Fibroblast of villous mesenchyme (primary cell): ENCODE measurements at regions not wholly inside any gene's neighbourhood (a gene's known extent, or its start where the extent isn't known, plus 50 kb on each side); places are given as distances from the start of the nearest gene placed in this dataset.

Experiments used
- DNase-seq: peaks from one replicate; pipeline ENCODE4 v3.0.0-alpha.2; 2010; ENCODE audit warnings: low read depth
- H3K4me3 ChIP-seq: 2 replicates; pipeline ENCODE4 v1.5.1; 2011; ENCODE audit warnings: low read depth, mild to moderate bottlenecking, low read length
- CTCF ChIP-seq: IDR thresholded peaks from 2 replicates; pipeline ENCODE4 v1.5.1; 2012; ENCODE audit warnings: low read depth, mild to moderate bottlenecking, low read length; ENCODE audit not compliant: insufficient read depth

- no peak for DNase-seq
- no peak overlapping the region for H3K4me3 ChIP-seq
- TF ChIP-seq CTCF: no peak
Observed at GRCh38 chr13:22369090-22369489, 698.2 kb downstream of the FGF9 start.

- no peak for TF ChIP-seq CTCF
- DNase-seq: no peak
- H3K4me3 ChIP-seq: no peak overlapping the region
Observed at GRCh38 chr13:22369840-22370239, 699.0 kb downstream of the FGF9 start.

DNA sequence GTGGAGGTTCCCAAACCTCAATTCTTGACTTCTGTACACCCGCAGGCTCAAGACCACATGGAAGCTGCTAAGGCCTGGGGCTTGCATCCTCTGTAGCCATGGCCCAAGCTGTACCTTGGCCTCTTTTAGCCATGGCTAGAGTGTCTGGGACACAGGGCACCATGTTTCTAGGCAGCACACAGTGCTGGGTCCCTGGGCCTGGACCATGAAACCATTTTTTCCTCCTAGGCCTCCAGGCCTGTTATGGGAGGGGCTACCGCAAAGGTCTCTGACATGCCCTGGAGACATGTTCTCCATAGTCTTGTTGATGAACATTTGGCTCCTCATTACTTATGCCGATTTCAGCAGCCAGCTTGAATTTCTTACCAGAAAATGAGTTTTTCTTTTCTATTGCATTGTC lies 701.4 kb downstream of the FGF9 start:
- H3K4me3 ChIP-seq: no peak overlapping the region
- TF ChIP-seq CTCF: no peak
- DNase-seq: no peak

GRCh38 chr13:22375151-22375550 lies 704.3 kb downstream of the FGF9 start:
- DNase-seq: no peak
- no peak for TF ChIP-seq CTCF
- H3K4me3 ChIP-seq: no peak overlapping the region

- no peak for TF ChIP-seq CTCF
- no peak overlapping the region for H3K4me3 ChIP-seq
- no peak for DNase-seq
Observed at GRCh38 chr13:22387899-22388298, 717.0 kb downstream of the FGF9 start.

GRCh38 chr13:22399801-22400420 lies 729.0 kb downstream of the FGF9 start:
- DNase-seq: peak; percentile 10
- H3K4me3 ChIP-seq: no peak overlapping the region
- no peak for TF ChIP-seq CTCF

GRCh38 chr13:22402682-22403081 lies 731.8 kb downstream of the FGF9 start:
- no peak for TF ChIP-seq CTCF
- DNase-seq: no peak
- no peak overlapping the region for H3K4me3 ChIP-seq
